Erythroblast (primary cell): ENCODE measurements at regions not wholly inside any gene's neighbourhood (a gene's known extent, or its start where the extent isn't known, plus 50 kb on each side); places are given as distances from the start of the nearest gene placed in this dataset.

Experiments used
- GATA1 ChIP-seq: IDR thresholded peaks from 2 replicates; pipeline ENCODE4 v1.6.1; 2011; ENCODE audit warnings: low read depth, mild to moderate bottlenecking, control low read depth, low read length, moderate library complexity
- POLR2A ChIP-seq: IDR thresholded peaks from 2 replicates; pipeline ENCODE4 v1.6.1; 2011; ENCODE audit warnings: mild to moderate bottlenecking, low read length

DNA sequence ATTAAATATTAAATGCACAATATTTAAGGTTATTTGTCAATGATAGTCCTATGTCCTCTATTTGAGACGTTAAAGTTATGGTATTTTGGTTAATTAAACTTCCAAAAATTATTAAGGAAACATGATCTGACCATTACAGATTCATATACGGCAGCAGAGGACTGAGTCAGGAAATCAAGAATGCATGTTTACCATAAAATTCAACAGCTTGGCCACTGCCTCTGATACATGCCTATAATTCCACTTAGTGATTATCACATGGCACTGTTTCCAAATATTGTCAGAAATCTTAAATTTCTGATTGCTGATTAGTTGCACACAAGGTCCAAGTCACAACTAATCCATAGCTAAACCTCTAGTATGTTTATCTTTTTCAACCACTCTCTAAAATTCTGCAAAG is 232.2 kb upstream of the UGT8 start:
- TF ChIP-seq POLR2A: no peak
- no peak for TF ChIP-seq GATA1
